K562 (cell line): ENCODE measurements at regions not wholly inside any gene's neighbourhood (a gene's known extent, or its start where the extent isn't known, plus 50 kb on each side); places are given as distances from the start of the nearest gene placed in this dataset.
A peak's percentile ranks its signal among the peaks of the same experiment; 100 is the strongest.

Source experiments
- ATAC-seq: fragments of 200-7000 bp; cut with Tn5 transposase; 3 replicates; pipeline ENCODE4 v1.9.1; 2020; ENCODE audit warnings: moderate library complexity
- BruUV-seq: library from RNA; stranded (reverse); fragments of 400-500 nt; replicated peaks from 2 replicates; lab custom pipeline; 2021; lab: Mats Ljungman, UMichigan
- CTCF ChIA-PET: fragments of 300-600 bp; formaldehyde crosslinking; extraction: SDS; loops from one replicate; lab custom pipeline; 2021; ENCODE audit warnings: low intra/inter-chr PET ratio; lab: Yijun Ruan, JAX
- POLR2A ChIA-PET: fragments of 300-600, 350-650 bp; sonication (Branson Sonifier 250); formaldehyde crosslinking; extraction: SDS; loops from one replicate; lab custom pipeline; 2021; ENCODE audit warnings: antibody characterized with exemption, inconsistent platforms; lab: Yijun Ruan, JAX
- DNase-seq, 4 experiments: peaks; one replicate each; pipeline versions ENCODE4 v3.0.0 to v3.0.0-alpha.2; 2011 to 2018; ENCODE audit warnings: low spot score in 3 of 4, mixed read lengths in 3 of 4; ENCODE audit errors: extremely low read depth in 1 of 4
- FAIRE-seq: peaks from 2 replicates; lab custom pipeline; 2011; peaks lifted over from hg19 to GRCh38; lab: Jason Lieb, UNC
- H2AFZ ChIP-seq: 2 replicates; pipeline ENCODE4 v1.6.0; 2011; ENCODE audit warnings: low read depth, low read length, control low read depth, inconsistent platforms
- H3K27ac ChIP-seq: fragments of 200-600 bp; 3 replicates; pipeline ENCODE4 v1.8.0; 2011; ENCODE audit warnings: low read depth, mild to moderate bottlenecking, control low read depth, inconsistent platforms, low read length, moderate library complexity, mixed read lengths; ENCODE audit errors: extremely low read depth
- H3K27me3 ChIP-seq, 2 experiments: fragments of 300-600 bp in 1 of 2; 2 replicates in 1 of 2; 3 replicates in 1 of 2; pipeline versions ENCODE4 v1.6.0 to v1.8.0; 2011; ENCODE audit warnings: inconsistent platforms in 2 of 2, low read length in 2 of 2, mild to moderate bottlenecking in 1 of 2, mixed read lengths in 1 of 2, moderate library complexity in 1 of 2; ENCODE audit not compliant: control insufficient read depth in 2 of 2, insufficient read depth in 2 of 2
- H3K36me3 ChIP-seq: fragments of 300-600 bp; 3 replicates; pipeline ENCODE4 v1.8.0; 2011; ENCODE audit warnings: mild to moderate bottlenecking, low read length, inconsistent platforms; ENCODE audit not compliant: control insufficient read depth, insufficient read depth
- H3K4me1 ChIP-seq, 2 experiments: fragments of 200-600 bp in 1 of 2; replicated peaks in 1 of 2; 2 replicates in 1 of 2; 3 replicates in 1 of 2; pipeline versions ENCODE4 v1.5.1 to v1.8.0; 2011; ENCODE audit warnings: inconsistent platforms in 2 of 2, low read length in 2 of 2, mild to moderate bottlenecking in 1 of 2, mixed read lengths in 1 of 2, moderate library complexity in 1 of 2; ENCODE audit not compliant: control insufficient read depth in 2 of 2, insufficient read depth in 2 of 2
- H3K4me2 ChIP-seq: 2 replicates; pipeline ENCODE4 v1.6.1; 2011; ENCODE audit warnings: low read length, control low read depth, inconsistent platforms, mixed read lengths; ENCODE audit not compliant: insufficient read depth
- H3K4me3 ChIP-seq: fragments of 200-600 bp; sonication (generic), shearing (Covaris generic); 2 replicates; pipeline ENCODE4 v1.5.1; 2016; ENCODE audit warnings: control low read depth, inconsistent platforms
- H3K79me2 ChIP-seq: fragments of 200-600 bp; 3 replicates; pipeline ENCODE4 v1.8.0; 2011; ENCODE audit warnings: low read length, inconsistent platforms; ENCODE audit not compliant: control insufficient read depth, insufficient read depth
- H3K9ac ChIP-seq, 2 experiments: 2 replicates each; pipeline versions ENCODE4 v1.6.0 to v1.6.1; 2011; ENCODE audit warnings: low read depth in 2 of 2, low read length in 2 of 2, control low read depth in 1 of 2, inconsistent platforms in 1 of 2, mild to moderate bottlenecking in 1 of 2, mixed read lengths in 1 of 2; ENCODE audit not compliant: insufficient read depth in 1 of 2
- H3K9me1 ChIP-seq: one replicate; pipeline ENCODE4 v1.6.0; 2011; ENCODE audit warnings: inconsistent platforms, mild to moderate bottlenecking, low read length, moderate library complexity; ENCODE audit not compliant: control insufficient read depth, insufficient read depth
- H3K9me3 ChIP-seq: replicated peaks from 2 replicates; pipeline ENCODE4 v1.5.1; 2011; ENCODE audit warnings: low read depth, low read length, inconsistent platforms; ENCODE audit not compliant: control insufficient read depth, insufficient read depth
- H4K20me1 ChIP-seq: replicated peaks from 2 replicates; pipeline ENCODE4 v1.6.1; 2011; ENCODE audit warnings: low read length, inconsistent platforms, mixed read lengths; ENCODE audit not compliant: control insufficient read depth, insufficient read depth
- E2F1 ChIP-seq: sonication (generic); formaldehyde crosslinking; IDR thresholded peaks from 2 replicates; pipeline ENCODE4 v1.8.1; 2023; ENCODE audit warnings: mild to moderate bottlenecking, missing genetic modification reagents, moderate library complexity
- FIP1L1 ChIP-seq: fragments of 200-400 bp; formaldehyde crosslinking; IDR thresholded peaks from 2 replicates; pipeline ENCODE4 v1.6.1; 2018; ENCODE audit warnings: mild to moderate bottlenecking, low read depth, low read length; ENCODE audit not compliant: poor library complexity, severe bottlenecking
- HDAC2 ChIP-seq: fragments of 450-650 bp; IDR thresholded peaks from 2 replicates; pipeline ENCODE4 v1.6.1; 2016; ENCODE audit warnings: mild to moderate bottlenecking
- MAFG ChIP-seq: fragments of 450-650 bp; conservative IDR thresholded peaks from 2 replicates; pipeline ENCODE4 v1.6.1; 2016; ENCODE audit warnings: missing genetic modification characterization, missing compliant biosample characterization
- MAFK ChIP-seq: IDR thresholded peaks from 2 replicates; pipeline ENCODE4 v1.6.1; 2011; ENCODE audit warnings: low read length, improper control_type of control experiment
- NFATC3 ChIP-seq: fragments of 450-650 bp; IDR thresholded peaks from 2 replicates; pipeline ENCODE4 v1.6.1; 2017; ENCODE audit warnings: mild to moderate bottlenecking
- POLR2B ChIP-seq: fragments of 450-650 bp; IDR thresholded peaks from 2 replicates; pipeline ENCODE4 v1.6.1; 2018; ENCODE audit warnings: low read depth; ENCODE audit not compliant: partially characterized antibody
- XRCC4 ChIP-seq: IDR thresholded peaks from one replicate; pipeline ENCODE4 v1.6.1; 2011; ENCODE audit not compliant: insufficient read depth, insufficient read length; ENCODE audit errors: extremely low read depth
- ZMIZ1 ChIP-seq, 2 experiments: fragments of 150-350 bp in 1 of 2; IDR thresholded peaks; 2 replicates each; pipeline ENCODE4 v1.6.1; 2012 to 2016; ENCODE audit warnings: low read depth in 2 of 2, low read length in 2 of 2, mild to moderate bottlenecking in 1 of 2, moderate library complexity in 1 of 2
- ZNF263 ChIP-seq: sonication (generic); formaldehyde crosslinking; IDR thresholded peaks from 2 replicates; pipeline ENCODE4 v1.8.0; 2022; ENCODE audit warnings: mild to moderate bottlenecking, missing genetic modification reagents, borderline replicate concordance
- ZNF316 ChIP-seq: fragments of 450-650 bp; IDR thresholded peaks from 2 replicates; pipeline ENCODE4 v1.6.1; 2016
- ZNF512 ChIP-seq: IDR thresholded peaks from 2 replicates; pipeline ENCODE4 v1.6.1; 2016; ENCODE audit warnings: missing genetic modification characterization, missing compliant biosample characterization
- WGBS: fragments of 100-300 bp; shearing (Covaris generic); methylation state at CpG from one replicate; pipeline ENCODE4 v1.1.6; 2016; ENCODE audit warnings: low coverage, mixed read lengths; ENCODE audit not compliant: insufficient coverage; ENCODE audit errors: missing lambda C conversion rate; 5-methylcytosine and 5-hydroxymethylcytosine counted together
- in situ Hi-C: fragments of 300-500 bp; cut with MboI; formaldehyde crosslinking; loops from 4 replicates; pipeline ENCODE4 v1.15.0; 2018; ENCODE audit warnings: inconsistent platforms, mixed read lengths
- intact Hi-C: fragments of 100-400 bp; cut with micrococcal nuclease; formaldehyde crosslinking; loops from 2 replicates; pipeline ENCODE4 v1.14.2; 2022

- TF ChIP-seq ZNF512 (tag) (0 out of 2 replicates have a peak, but pooled peaks have one; percentile 10), ZNF263 (CRISPR knock-in tag) (peak; percentile 92)
Observed at GRCh38 chr9:113687107-113687679, 188.9 kb upstream of the ZNF618 start (continued).

- ATAC-seq = no peak
- Histone ChIP-seq H3K4me1 (no peaks in the 10 kb centered on the region; a peak in 1 of 5 replicates), H3K9ac (no peak overlapping the region; a peak in 1 of 4 replicates), H3K4me3 (no peak overlapping the region), H3K9me3 (no peaks in the 10 kb centered on the region), H3K79me2 (no peaks in the 10 kb centered on the region), H3K9me1 (no peaks in the 10 kb centered on the region), H3K27me3 (peaks cover 11 to 48% of the 10 kb centered on the region in 2 experiments; a peak in 3 of 5 replicates), H3K4me2 (no peak overlapping the region), H3K36me3 (no peaks in the 10 kb centered on the region), H4K20me1 (no peaks in the 10 kb centered on the region), H2AFZ (no peak overlapping the region), H3K27ac (no peak overlapping the region)
- intact Hi-C loops (loop anchor here (10.0 kb wide), 1 partner anchor 277 kb away; no protein-coding TSS in a partner anchor), in situ Hi-C loops (loop anchor here (10.0 kb wide), 1 partner anchor 597 kb away; no protein-coding TSS in a partner anchor)
- no peak for DNase-seq
- WGBS = 2% methylated on average over 19 of the region's 40 CpGs
- no peak for FAIRE-seq
- ChIA-PET POLR2A (no interaction called here), CTCF (no interaction called here)
- BruUV-seq = no TSS peak
- TF ChIP-seq E2F1 (CRISPR knock-in tag) (no peak), MAFK (peak; percentile 23; the same call in 1 of the 2 replicates), MAFG (tag) (peak; percentile 48), FIP1L1 (no peak), ZNF316 (peak; percentile 67), HDAC2 (no peak), POLR2B (no peak), NFATC3 (no peak), ZMIZ1 (IDR thresholded peaks at IDR 0.05; ENCODE audit: low read depth in 2 of 2, low read length in 2 of 2) (no peak), ZNF263 (CRISPR knock-in tag) (no peak), XRCC4 (no peak)
Observed at GRCh38 chr9:113687680-113688371, 188.3 kb upstream of the ZNF618 start.
